ENCODE measurements at regions not wholly inside any gene's neighbourhood (a gene's known extent, or its start where the extent isn't known, plus 50 kb on each side); places are given as distances from the start of the nearest gene placed in this dataset.
A peak's percentile ranks its signal among the peaks of the same experiment; 100 is the strongest.

DNA sequence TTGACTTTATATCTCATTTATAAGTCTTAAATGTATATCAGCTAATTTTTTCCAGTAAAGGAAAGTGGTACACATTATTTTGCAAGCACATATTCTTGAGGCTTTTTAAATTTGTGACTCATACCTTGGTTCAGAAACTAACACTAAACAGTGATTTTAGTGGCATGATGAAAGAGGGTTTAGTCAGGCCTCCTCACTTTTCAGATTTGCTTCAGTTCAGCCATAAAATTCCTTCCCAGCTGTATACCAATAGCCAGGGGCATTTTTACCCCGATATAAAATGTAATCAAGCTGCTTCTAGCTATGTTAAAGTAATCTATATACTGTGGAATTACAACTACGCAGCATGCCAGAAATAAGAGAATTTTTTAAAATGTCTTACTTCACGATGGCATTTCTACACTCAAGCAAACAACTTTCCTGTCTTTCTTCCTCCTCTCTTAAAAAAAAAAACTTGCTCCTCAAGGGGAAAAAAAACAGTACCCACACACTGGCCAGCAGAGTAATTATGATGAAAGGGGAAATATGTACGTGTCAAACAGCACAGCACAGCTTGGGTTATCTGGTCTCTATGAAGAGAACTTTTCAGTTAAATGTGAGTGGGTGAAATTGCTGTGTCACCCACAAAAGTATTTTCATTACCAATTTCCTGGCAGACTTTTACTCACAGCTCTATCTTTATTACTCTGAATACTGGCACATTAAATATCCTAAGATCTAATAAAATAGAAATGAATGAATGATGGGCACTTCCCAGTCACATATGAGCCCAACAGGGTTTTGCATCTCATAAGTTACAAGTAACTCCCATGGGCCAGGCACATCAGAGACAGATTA, 244.8 kb upstream of the TENT5A start:
- ChIA-PET CTCF (interaction anchor here (0.6 to 1.2 kb wide), 2 partner anchors 9 to 243 kb away, joined by 3 to 5 read pairs; no protein-coding TSS in a partner anchor), POLR2A (ENCODE audit: low non-redundant PET) (interaction anchor here (0.6 kb wide), 1 partner anchor 246 kb away, joined by 4 read pairs; no protein-coding TSS in a partner anchor)
- no peak overlapping the region for H3K27ac ChIP-seq
- DNase-seq (ENCODE audit: low spot score) = peak; percentile 60
- TF ChIP-seq, protein P1, sequence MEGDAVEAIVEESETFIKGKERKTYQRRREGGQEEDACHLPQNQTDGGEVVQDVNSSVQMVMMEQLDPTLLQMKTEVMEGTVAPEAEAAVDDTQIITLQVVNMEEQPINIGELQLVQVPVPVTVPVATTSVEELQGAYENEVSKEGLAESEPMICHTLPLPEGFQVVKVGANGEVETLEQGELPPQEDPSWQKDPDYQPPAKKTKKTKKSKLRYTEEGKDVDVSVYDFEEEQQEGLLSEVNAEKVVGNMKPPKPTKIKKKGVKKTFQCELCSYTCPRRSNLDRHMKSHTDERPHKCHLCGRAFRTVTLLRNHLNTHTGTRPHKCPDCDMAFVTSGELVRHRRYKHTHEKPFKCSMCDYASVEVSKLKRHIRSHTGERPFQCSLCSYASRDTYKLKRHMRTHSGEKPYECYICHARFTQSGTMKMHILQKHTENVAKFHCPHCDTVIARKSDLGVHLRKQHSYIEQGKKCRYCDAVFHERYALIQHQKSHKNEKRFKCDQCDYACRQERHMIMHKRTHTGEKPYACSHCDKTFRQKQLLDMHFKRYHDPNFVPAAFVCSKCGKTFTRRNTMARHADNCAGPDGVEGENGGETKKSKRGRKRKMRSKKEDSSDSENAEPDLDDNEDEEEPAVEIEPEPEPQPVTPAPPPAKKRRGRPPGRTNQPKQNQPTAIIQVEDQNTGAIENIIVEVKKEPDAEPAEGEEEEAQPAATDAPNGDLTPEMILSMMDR (conservative IDR thresholded peaks at IDR 0.05; ENCODE audit: low read depth) = no peak

DNA sequence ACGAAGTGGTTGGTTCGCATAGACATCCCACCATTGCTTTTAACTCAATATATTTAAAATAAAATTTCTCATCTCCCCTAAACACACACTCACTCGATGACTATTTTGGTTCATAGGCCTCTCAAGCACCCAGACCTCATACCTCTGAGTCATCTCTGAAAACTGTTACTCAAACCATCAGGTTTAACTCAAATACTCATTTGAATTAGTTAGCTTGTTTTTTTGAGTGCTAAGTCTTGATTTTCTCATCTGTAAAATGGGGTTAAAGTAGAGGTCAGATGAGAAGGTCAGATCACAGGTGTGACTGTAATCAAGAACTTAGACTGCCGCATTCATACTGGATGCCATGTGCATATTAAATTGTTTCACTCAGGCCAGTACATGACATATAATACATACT, 243.9 kb upstream of the TENT5A start:
- CTCF ChIA-PET = no interaction called here

DNA sequence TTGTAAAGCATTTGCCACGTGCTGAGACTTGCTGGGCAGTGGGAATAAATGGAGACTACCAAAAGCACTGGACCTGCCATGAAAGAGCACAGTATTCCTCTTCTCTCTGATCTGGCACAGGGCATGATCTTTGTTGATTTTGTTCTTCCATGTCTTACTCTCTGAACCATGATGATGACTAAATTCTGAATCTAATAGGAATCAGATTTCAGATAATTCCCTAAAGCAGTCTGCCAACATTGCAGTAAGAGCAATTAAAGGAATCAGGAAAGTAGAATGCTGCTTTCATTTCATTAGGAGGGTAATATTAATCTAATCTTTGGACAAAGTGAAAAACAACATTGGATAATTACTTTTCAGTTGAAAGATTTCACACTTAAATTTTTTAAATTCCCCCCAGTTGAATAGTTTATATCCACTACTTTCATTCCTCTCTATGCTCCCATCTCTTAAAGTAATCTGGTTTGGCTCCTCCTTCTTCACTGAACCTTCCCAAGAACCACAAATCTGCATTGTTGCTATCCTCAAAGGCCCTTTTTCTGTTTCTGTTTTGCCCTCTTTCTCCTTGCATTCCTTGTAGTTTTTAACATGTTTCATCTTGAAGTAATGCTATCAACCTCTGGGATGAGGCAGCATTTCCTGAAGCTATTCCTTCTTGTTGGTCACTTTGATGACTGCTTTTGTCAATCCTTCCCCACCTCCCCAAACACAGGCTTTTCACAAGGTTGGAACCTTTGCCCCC, 243.2 kb upstream of the TENT5A start:
- CTCF ChIA-PET = no interaction called here
- DNase-seq (ENCODE audit: low spot score) = peak; percentile 30
- TF ChIP-seq, protein P1 (conservative IDR thresholded peaks at IDR 0.05; ENCODE audit: low read depth) = no peak
- H3K27ac ChIP-seq = no peak overlapping the region
- POLR2A ChIA-PET (ENCODE audit: low non-redundant PET) = no interaction called here

More for the DNA sequence above, 243.9 kb upstream of the TENT5A start:
- peak; percentile 39 for DNase-seq (ENCODE audit: low spot score)
- POLR2A ChIA-PET (ENCODE audit: low non-redundant PET) = no interaction called here
- TF ChIP-seq, protein P1 (conservative IDR thresholded peaks at IDR 0.05; ENCODE audit: low read depth) = no peak
- H3K27ac ChIP-seq = no peak overlapping the region

DNA sequence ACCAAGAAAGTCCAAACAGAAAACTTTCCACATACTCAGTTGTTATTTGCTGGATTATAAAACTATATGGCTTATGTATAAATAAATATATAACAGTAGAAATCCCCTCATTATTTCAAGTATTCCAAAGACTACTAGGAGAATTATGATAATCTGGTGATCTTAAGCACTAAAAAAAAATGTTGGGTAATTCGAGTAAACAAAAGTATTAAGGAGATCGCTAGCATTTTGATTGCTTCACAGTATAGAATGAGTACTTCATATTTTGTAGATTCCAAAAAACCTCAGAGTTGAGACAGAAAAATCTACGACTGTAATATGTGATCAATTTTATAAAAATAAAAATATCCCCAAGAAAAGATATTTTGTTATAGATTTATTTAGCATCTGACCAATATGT, 236.4 kb upstream of the TENT5A start:
- no peak overlapping the region for H3K27ac ChIP-seq
- POLR2A ChIA-PET (ENCODE audit: low non-redundant PET) = no interaction called here
- CTCF ChIA-PET = no interaction called here
- TF ChIP-seq, protein P1 (conservative IDR thresholded peaks at IDR 0.05; ENCODE audit: low read depth) = no peak
- DNase-seq (ENCODE audit: low spot score) = no peak

DNA sequence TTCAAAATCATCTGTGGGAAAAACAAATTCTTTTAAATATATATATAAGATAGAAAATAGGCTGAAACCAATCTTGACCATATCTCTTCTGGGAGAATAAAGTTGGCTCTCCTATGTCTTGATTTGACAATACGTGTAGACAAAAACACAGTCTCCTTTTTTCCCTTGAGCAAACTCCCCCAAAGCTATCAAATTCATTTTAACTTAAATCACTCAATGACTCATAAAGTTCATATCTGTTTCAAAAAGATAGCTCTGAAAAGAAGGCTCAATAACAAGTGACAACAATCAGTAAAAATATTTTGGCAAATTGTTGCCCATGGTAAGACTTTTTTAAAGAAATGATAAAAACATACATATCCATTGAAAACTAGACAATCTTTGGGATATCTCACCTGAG, 236.0 kb upstream of the TENT5A start:
- TF ChIP-seq, protein P1 (conservative IDR thresholded peaks at IDR 0.05; ENCODE audit: low read depth) = no peak
- no peak overlapping the region for H3K27ac ChIP-seq
- DNase-seq (ENCODE audit: low spot score) = no peak
- POLR2A ChIA-PET (ENCODE audit: low non-redundant PET) = no interaction called here
- CTCF ChIA-PET = no interaction called here

DNA sequence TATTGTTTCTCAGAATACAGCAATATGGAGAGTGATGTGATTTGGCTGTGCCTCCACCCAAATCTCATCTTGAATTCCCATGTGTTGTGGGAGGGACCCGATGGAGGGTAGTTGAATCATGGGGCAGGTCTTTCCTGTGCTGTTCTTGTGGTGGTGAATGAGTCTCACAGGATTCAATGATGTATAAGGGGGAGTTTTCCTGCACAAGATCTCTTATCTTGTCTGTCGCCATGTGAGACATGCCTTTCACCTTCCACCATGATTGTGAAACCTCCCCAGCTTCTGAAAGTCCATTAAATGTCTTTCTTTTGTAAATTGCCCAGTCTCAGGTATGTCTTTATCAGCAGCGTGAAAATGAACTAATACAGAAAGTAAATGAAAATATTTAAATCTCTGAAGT, 234.8 kb upstream of the TENT5A start:
- no peak for DNase-seq (ENCODE audit: low spot score)
- ChIA-PET POLR2A (ENCODE audit: low non-redundant PET) (no interaction called here), CTCF (interaction anchor here (0.6 kb wide), 1 partner anchor 1710 kb away, joined by 3 read pairs; no protein-coding TSS in a partner anchor)
- TF ChIP-seq, protein P1 (conservative IDR thresholded peaks at IDR 0.05; ENCODE audit: low read depth) = no peak
- no peak overlapping the region for H3K27ac ChIP-seq
